ENCODE measurements at regions not wholly inside any gene's neighbourhood (a gene's known extent, or its start where the extent isn't known, plus 50 kb on each side); places are given as distances from the start of the nearest gene placed in this dataset.

DNA sequence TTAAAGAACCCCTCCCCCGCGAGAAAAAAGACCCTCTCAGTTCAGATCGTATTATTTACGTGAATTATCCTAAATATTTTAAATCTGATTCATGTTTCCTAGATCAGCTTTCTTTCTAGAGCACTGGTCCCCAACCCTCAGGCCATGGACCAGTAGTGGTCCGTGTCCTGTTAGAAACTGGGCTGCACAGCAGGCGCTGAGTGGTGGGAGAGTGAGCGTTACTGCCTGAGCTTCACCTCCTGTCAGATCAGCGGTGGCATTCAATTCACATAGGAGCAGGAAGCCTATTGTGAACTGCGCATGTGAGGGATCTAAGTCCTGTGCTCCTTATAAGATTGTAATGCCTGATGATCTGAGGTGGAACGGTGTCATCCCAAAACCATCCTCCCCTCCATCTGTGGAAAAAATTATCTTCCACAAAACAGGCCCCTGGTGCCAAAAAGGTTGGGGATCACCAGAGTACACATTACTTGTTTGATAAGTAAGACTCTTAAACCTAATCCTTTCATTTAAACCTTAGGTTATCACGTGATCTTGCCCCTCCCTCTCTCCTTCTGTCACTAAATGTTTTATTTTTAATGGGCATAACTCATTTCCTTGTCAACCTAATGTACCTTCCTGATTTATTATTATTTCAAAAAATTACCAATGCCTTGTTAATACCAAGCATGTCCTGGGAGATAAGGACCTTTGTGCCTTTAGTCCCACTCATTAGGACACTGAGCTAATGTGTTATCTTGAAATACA is 442.9 kb downstream of the TLL1 start:
- no peak overlapping the region for H3T11ph ChIP-seq (ENCODE audit: low read length)
- H3K27me3 ChIP-seq (ENCODE audit: insufficient read depth, low read length): no peaks in the 10 kb centered on the region
- H3K79me1 ChIP-seq (ENCODE audit: insufficient read depth, low read depth, low read length, poor library complexity, severe bottlenecking): no peaks in the 10 kb centered on the region
- H2BK120ac ChIP-seq (ENCODE audit: low read depth, low read length, poor library complexity, severe bottlenecking): no peak overlapping the region
- WGBS (ENCODE audit: extremely low coverage, insufficient read length, low lambda C conversion rate): no CpG with 5 or more reads among the region's 11 CpGs
- H4K91ac ChIP-seq (ENCODE audit: insufficient read length, low read depth, low read length): no peak overlapping the region
- H4K5ac ChIP-seq (ENCODE audit: insufficient read length, low read depth, low read length): no peak overlapping the region
- no peak overlapping the region for H3K56ac ChIP-seq (ENCODE audit: insufficient read length, low read depth, low read length)
- Mint-ChIP-seq H3K9me3 (no peaks in the 10 kb centered on the region), H3K4me3 (no peak overlapping the region), H3K27ac (no peak overlapping the region), H3K4me1 (no peaks in the 10 kb centered on the region), H3K36me3 (ENCODE audit: insufficient read depth in 1 of 3, low read depth in 3 of 3) (no peaks in the 10 kb centered on the region), H3K27me3 (ENCODE audit: low read depth) (no peaks in the 10 kb centered on the region)
- H3K4ac ChIP-seq (ENCODE audit: low read depth, low read length): no peak overlapping the region
- no peak overlapping the region for H4K8ac ChIP-seq (replicated peaks; ENCODE audit: insufficient read length, low read depth, low read length)
- no peak overlapping the region for H2BK12ac ChIP-seq (ENCODE audit: insufficient read length, low read depth, low read length)
- no peaks in the 10 kb centered on the region for H3K79me2 ChIP-seq (ENCODE audit: insufficient read depth, low read length)
- no peak overlapping the region for H2BK15ac ChIP-seq (ENCODE audit: low read depth, low read length)
- H2AFZ ChIP-seq (ENCODE audit: low read length): no peak overlapping the region
- no peak overlapping the region for H3K9ac ChIP-seq (ENCODE audit: extremely low read depth, insufficient read length, low read length)
- H3K4me2 ChIP-seq (ENCODE audit: insufficient read depth, insufficient read length, low read length): no peak overlapping the region
- no peak for DNase-seq
- H3K23ac ChIP-seq (ENCODE audit: insufficient read length, low read depth, low read length): no peak overlapping the region
- no peaks in the 10 kb centered on the region for H3K23me2 ChIP-seq (ENCODE audit: insufficient read length, low read depth, low read length, poor library complexity, severe bottlenecking)
- H2AK5ac ChIP-seq (ENCODE audit: insufficient read length, low read length): no peak overlapping the region
- H3K14ac ChIP-seq (ENCODE audit: insufficient read depth, low read length): no peak overlapping the region
- no peak for TF ChIP-seq CTCF (conservative IDR thresholded peaks at IDR 0.05)
- no peaks in the 10 kb centered on the region for H4K20me1 ChIP-seq (ENCODE audit: control insufficient read depth, insufficient read depth, insufficient read length)
- H3K4me1 ChIP-seq (ENCODE audit: insufficient read depth, low read length): no peaks in the 10 kb centered on the region
- no peak overlapping the region for H2BK20ac ChIP-seq (ENCODE audit: low read depth, low read length, poor library complexity, severe bottlenecking)
- no peaks in the 10 kb centered on the region for H3K9me3 ChIP-seq (ENCODE audit: control insufficient read depth, low read depth, low read length)
- no peak overlapping the region for H3K18ac ChIP-seq (ENCODE audit: insufficient read length, low read depth, low read length)
- no peak overlapping the region for H3K27ac ChIP-seq (ENCODE audit: insufficient read length, low read depth, low read length)
- no peak overlapping the region for H2BK5ac ChIP-seq (ENCODE audit: insufficient read length, low read length)
